Gastrocnemius medialis (tissue), 4 donors: ENCODE measurements at regions not wholly inside any gene's neighbourhood (a gene's known extent, or its start where the extent isn't known, plus 50 kb on each side); places are given as distances from the start of the nearest gene placed in this dataset.

Experiments
- CTCF ChIP-seq, 5 experiments: fragments of 450-650 bp in 3 of 5; fragments of 200-600 bp in 2 of 5; sonication (generic) in 2 of 5; IDR thresholded peaks in 4 of 5; conservative IDR thresholded peaks in 1 of 5; 1 replicate in 4 of 5; 2 replicates in 1 of 5; pipeline ENCODE4 v1.5.1; 2016 to 2019; ENCODE audit warnings: antibody characterized with exemption in 5 of 5, mild to moderate bottlenecking in 3 of 5, moderate library complexity in 3 of 5
- POLR2A ChIP-seq, 2 donors: fragments of 450-650 bp; IDR thresholded peaks; one replicate each; pipeline ENCODE4 v1.6.1; 2017; ENCODE audit warnings: antibody characterized with exemption in 2 of 2, mild to moderate bottlenecking in 2 of 2, moderate library complexity in 2 of 2

DNA sequence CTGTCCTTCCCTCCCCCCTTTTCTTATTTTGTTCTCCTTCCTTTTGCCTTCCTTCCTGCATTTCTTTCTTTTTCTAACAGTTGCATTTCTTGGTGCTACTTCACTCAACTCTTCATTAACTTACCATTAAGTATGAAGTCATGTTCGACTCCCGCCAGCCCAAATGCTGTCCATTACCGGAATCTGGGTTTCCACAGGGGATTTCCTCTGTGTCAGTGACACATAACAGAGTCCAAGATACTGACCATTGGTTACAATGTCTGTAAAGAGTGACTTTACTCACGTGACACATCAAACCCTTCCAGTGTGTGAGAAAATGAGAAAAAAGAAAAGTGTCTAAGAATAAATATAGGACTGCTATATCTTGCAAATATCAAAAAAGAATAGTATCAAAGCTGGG lies 500.0 kb upstream of the FRG1 start:
- TF ChIP-seq CTCF (IDR thresholded peaks at IDR 0.05 in 4 of 5, conservative IDR thresholded peaks at IDR 0.05 in 1 of 5) (no peak), POLR2A (IDR thresholded peaks at IDR 0.05) (no peak)
